ENCODE measurements at regions not wholly inside any gene's neighbourhood (a gene's known extent, or its start where the extent isn't known, plus 50 kb on each side); places are given as distances from the start of the nearest gene placed in this dataset.

DNA sequence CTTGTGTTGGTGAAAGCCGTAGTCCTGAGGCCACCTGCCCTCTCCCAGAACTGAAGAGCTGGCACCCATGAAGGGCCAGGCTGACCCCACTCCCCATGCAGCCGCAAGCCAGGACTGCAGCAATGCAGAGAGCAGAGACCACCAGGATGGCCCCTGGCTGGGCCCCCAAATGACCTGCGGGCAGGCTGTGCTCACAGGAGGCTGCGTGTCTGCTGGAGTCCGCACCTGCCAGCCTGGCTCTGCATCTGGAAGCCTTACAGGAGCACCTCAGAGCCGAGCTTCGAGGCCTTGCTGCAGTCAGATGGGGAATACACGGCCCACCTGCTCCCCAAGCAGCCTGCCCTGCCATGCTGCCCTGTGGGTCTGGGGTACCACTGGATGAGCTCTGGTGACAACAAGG is 1336.8 kb downstream of the TBC1D22A start:
- TF ChIP-seq, protein P1, sequence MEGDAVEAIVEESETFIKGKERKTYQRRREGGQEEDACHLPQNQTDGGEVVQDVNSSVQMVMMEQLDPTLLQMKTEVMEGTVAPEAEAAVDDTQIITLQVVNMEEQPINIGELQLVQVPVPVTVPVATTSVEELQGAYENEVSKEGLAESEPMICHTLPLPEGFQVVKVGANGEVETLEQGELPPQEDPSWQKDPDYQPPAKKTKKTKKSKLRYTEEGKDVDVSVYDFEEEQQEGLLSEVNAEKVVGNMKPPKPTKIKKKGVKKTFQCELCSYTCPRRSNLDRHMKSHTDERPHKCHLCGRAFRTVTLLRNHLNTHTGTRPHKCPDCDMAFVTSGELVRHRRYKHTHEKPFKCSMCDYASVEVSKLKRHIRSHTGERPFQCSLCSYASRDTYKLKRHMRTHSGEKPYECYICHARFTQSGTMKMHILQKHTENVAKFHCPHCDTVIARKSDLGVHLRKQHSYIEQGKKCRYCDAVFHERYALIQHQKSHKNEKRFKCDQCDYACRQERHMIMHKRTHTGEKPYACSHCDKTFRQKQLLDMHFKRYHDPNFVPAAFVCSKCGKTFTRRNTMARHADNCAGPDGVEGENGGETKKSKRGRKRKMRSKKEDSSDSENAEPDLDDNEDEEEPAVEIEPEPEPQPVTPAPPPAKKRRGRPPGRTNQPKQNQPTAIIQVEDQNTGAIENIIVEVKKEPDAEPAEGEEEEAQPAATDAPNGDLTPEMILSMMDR (IDR thresholded peaks at IDR 0.05 in 8 of 11, conservative IDR thresholded peaks at IDR 0.05 in 3 of 11): no peak
- TF ChIP-seq POLR2AphosphoS5 (IDR thresholded peaks at IDR 0.05) (no peak), POLR2A (IDR thresholded peaks at IDR 0.05) (no peak)

Measured in spleen (tissue), 7 donors.